SK-N-SH (cell line): ENCODE measurements at regions not wholly inside any gene's neighbourhood (a gene's known extent, or its start where the extent isn't known, plus 50 kb on each side); places are given as distances from the start of the nearest gene placed in this dataset.

ENCODE experiments used
- CTCF ChIP-seq: fragments of 200-600 bp; sonication (generic); IDR thresholded peaks from 2 replicates; pipeline ENCODE4 v1.6.1; 2017; ENCODE audit warnings: antibody characterized with exemption, mild to moderate bottlenecking, moderate library complexity
- EP300 ChIP-seq, 2 experiments: IDR thresholded peaks; 2 replicates each; pipeline versions ENCODE4 v1.4.0 to v1.6.1; 2012; ENCODE audit warnings: borderline replicate concordance in 1 of 2, low read depth in 1 of 2, low read length in 1 of 2
- FOXJ3 ChIP-seq: sonication (generic); formaldehyde crosslinking; IDR thresholded peaks from 2 replicates; pipeline ENCODE4 v1.5.1; 2020; ENCODE audit warnings: mild to moderate bottlenecking, missing genetic modification reagents
- FOXM1 ChIP-seq: IDR thresholded peaks from 2 replicates; pipeline ENCODE4 v1.4.0; 2012; ENCODE audit warnings: low read depth, mild to moderate bottlenecking
- JUND ChIP-seq: IDR thresholded peaks from 2 replicates; pipeline ENCODE4 v1.4.0; 2012
- MEF2A ChIP-seq: IDR thresholded peaks from 2 replicates; pipeline ENCODE4 v1.4.0; 2012; ENCODE audit warnings: low read depth, borderline replicate concordance
- MXI1 ChIP-seq: IDR thresholded peaks from 2 replicates; pipeline ENCODE4 v1.6.1; 2012; ENCODE audit warnings: mild to moderate bottlenecking, low read depth, low read length, improper control_type of control experiment
- NFIC ChIP-seq: IDR thresholded peaks from 2 replicates; pipeline ENCODE4 v1.4.0; 2012; ENCODE audit warnings: borderline replicate concordance
- REST ChIP-seq: IDR thresholded peaks from 2 replicates; pipeline ENCODE4 v1.6.1; 2012; ENCODE audit warnings: mild to moderate bottlenecking, low read depth, low read length, moderate library complexity
- RXRA ChIP-seq: IDR thresholded peaks from 2 replicates; pipeline ENCODE4 v1.4.0; 2012; ENCODE audit warnings: low read depth, mild to moderate bottlenecking, borderline replicate concordance
- SIN3A ChIP-seq: IDR thresholded peaks from 2 replicates; pipeline ENCODE4 v1.6.1; 2012; ENCODE audit warnings: low read depth, mild to moderate bottlenecking, low read length, moderate library complexity, borderline replicate concordance
- USF2 ChIP-seq: fragments of 150-350 bp; IDR thresholded peaks from 2 replicates; pipeline ENCODE4 v1.6.1; 2017; ENCODE audit warnings: antibody characterized with exemption, low read length, low read depth, borderline replicate concordance

- no peak for TF ChIP-seq USF2
- TF ChIP-seq FOXM1 = no peak
- TF ChIP-seq CTCF = no peak
- no peak for TF ChIP-seq EP300 (IDR thresholded peaks at IDR 0.05; ENCODE audit: borderline replicate concordance in 1 of 2, low read depth in 1 of 2, low read length in 1 of 2)
- TF ChIP-seq RXRA = no peak
- TF ChIP-seq FOXJ3 = no peak
- TF ChIP-seq REST = no peak
- TF ChIP-seq NFIC = no peak
- no peak for TF ChIP-seq SIN3A
- TF ChIP-seq MXI1 = 0 out of 2 replicates have a peak, but pooled peaks have one; percentile 15
- no peak for TF ChIP-seq JUND
- TF ChIP-seq MEF2A = no peak
Observed at GRCh38 chr14:100449225-100449987, 126.3 kb downstream of the SLC25A47 start.
